A673 (cell line): ENCODE measurements at regions not wholly inside any gene's neighbourhood (a gene's known extent, or its start where the extent isn't known, plus 50 kb on each side); places are given as distances from the start of the nearest gene placed in this dataset.

ENCODE experiments used
- BruUV-seq: library from RNA; stranded (reverse); fragments of 400-500 nt; replicated peaks from 2 replicates; lab custom pipeline; 2021; lab: Mats Ljungman, UMichigan
- CTCF ChIA-PET: fragments of 300-600 bp; sonication (Branson Sonifier 250); formaldehyde crosslinking; loops from one replicate; lab custom pipeline; 2022; ENCODE audit warnings: antibody characterized with exemption; lab: Charles Lee
- POLR2A ChIA-PET: fragments of 300-600 bp; sonication (Branson Sonifier 250); formaldehyde crosslinking; loops from one replicate; lab custom pipeline; 2022; ENCODE audit warnings: antibody characterized with exemption; ENCODE audit not compliant: low non-redundant PET; lab: Charles Lee
- DNase-seq: peaks from one replicate; pipeline ENCODE4 v3.0.0-alpha.2; 2015; ENCODE audit warnings: low spot score
- H3K27ac ChIP-seq: fragments of 200-600 bp; sonication (generic); 2 replicates; pipeline ENCODE4 v1.5.1; 2016; ENCODE audit warnings: mixed run types, low read depth, mild to moderate bottlenecking, mixed read lengths, antibody characterized with exemption, low read length; ENCODE audit not compliant: poor library complexity, severe bottlenecking
- H3K27me3 ChIP-seq: fragments of 200-600 bp; sonication (generic); replicated peaks from 2 replicates; pipeline ENCODE4 v1.6.1; 2017; ENCODE audit warnings: mixed run types, low read depth, mild to moderate bottlenecking, mixed read lengths, antibody characterized with exemption, low read length; ENCODE audit not compliant: insufficient read depth, poor library complexity
- H3K36me3 ChIP-seq: fragments of 200-600 bp; sonication (generic); 2 replicates; pipeline ENCODE4 v1.6.1; 2016; ENCODE audit warnings: mixed run types, mild to moderate bottlenecking, mixed read lengths, antibody characterized with exemption, low read length; ENCODE audit not compliant: insufficient read depth, poor library complexity, severe bottlenecking
- H3K4me1 ChIP-seq: fragments of 200-600 bp; sonication (generic); 2 replicates; pipeline ENCODE4 v1.6.1; 2017; ENCODE audit warnings: mixed run types, mild to moderate bottlenecking, mixed read lengths, antibody characterized with exemption, low read length; ENCODE audit not compliant: insufficient read depth, poor library complexity, severe bottlenecking
- H3K4me3 ChIP-seq: fragments of 200-600 bp; sonication (generic); 2 replicates; pipeline ENCODE4 v1.5.1; 2016; ENCODE audit warnings: low read depth, mixed run types, mild to moderate bottlenecking, mixed read lengths, low read length; ENCODE audit not compliant: poor library complexity, severe bottlenecking
- H3K9me3 ChIP-seq: fragments of 200-600 bp; sonication (generic); 2 replicates; pipeline ENCODE4 v1.6.1; 2016; ENCODE audit warnings: mixed run types, low read depth, mild to moderate bottlenecking, mixed read lengths, antibody characterized with exemption, low read length; ENCODE audit not compliant: poor library complexity, severe bottlenecking
- CTCF ChIP-seq: fragments of 300-800, 200-600 bp; sonication (generic); conservative IDR thresholded peaks from 2 replicates; pipeline ENCODE4 v1.5.1; 2017; ENCODE audit warnings: low read depth, mild to moderate bottlenecking, antibody characterized with exemption, low read length, moderate library complexity, mixed read lengths
- EZH2 ChIP-seq: fragments of 200-600 bp; sonication (generic); IDR thresholded peaks from 2 replicates; pipeline ENCODE4 v1.6.1; 2017; ENCODE audit warnings: borderline replicate concordance, low read depth, mild to moderate bottlenecking, mixed read lengths, antibody characterized with exemption, low read length; ENCODE audit not compliant: poor library complexity, severe bottlenecking
- intact Hi-C: fragments of 100-400 bp; cut with micrococcal nuclease; formaldehyde crosslinking; loops from one replicate; pipeline ENCODE4 v1.10.0; 2022; ENCODE audit not compliant: unreplicated experiment

- intact Hi-C loops = no loop called here
- BruUV-seq = no TSS peak
- Histone ChIP-seq H3K36me3 (no peaks in the 10 kb centered on the region), H3K27me3 (peaks cover 83% of the 10 kb centered on the region), H3K4me1 (no peaks in the 10 kb centered on the region), H3K27ac (no peak overlapping the region), H3K4me3 (no peak overlapping the region), H3K9me3 (no peaks in the 10 kb centered on the region)
- POLR2A ChIA-PET = no interaction called here
- TF ChIP-seq EZH2 (no peak), CTCF (no peak)
- no peak for DNase-seq
- CTCF ChIA-PET = interaction anchor here (0.5 kb wide), 1 partner anchor 1010 kb away, joined by 3 read pairs; no protein-coding TSS in a partner anchor
Measured at GRCh38 chr10:2610946-2611345, 456.4 kb upstream of the PFKP start.

- Histone ChIP-seq H3K4me3 (no peak overlapping the region), H3K27ac (no peak overlapping the region), H3K36me3 (no peaks in the 10 kb centered on the region), H3K27me3 (peaks cover 68% of the 10 kb centered on the region), H3K9me3 (no peaks in the 10 kb centered on the region), H3K4me1 (no peaks in the 10 kb centered on the region)
- TF ChIP-seq CTCF = no peak
- no peak for TF ChIP-seq EZH2
- no TSS peak for BruUV-seq
- DNase-seq = no peak
- CTCF ChIA-PET = no interaction called here
- intact Hi-C loops = no loop called here
- POLR2A ChIA-PET = no interaction called here
Measured at GRCh38 chr10:2604891-2605290, 462.5 kb upstream of the PFKP start.

GRCh38 chr10:2599571-2599970, 467.8 kb upstream of the PFKP start:
- ChIA-PET CTCF (no interaction called here), POLR2A (no interaction called here)

More at GRCh38 chr10:2599571-2599970, 467.8 kb upstream of the PFKP start:
- no TSS peak for BruUV-seq
- DNase-seq = no peak
- no peaks in the 10 kb centered on the region for H3K4me1 ChIP-seq
- no peak overlapping the region for H3K27ac ChIP-seq
- no peak overlapping the region for H3K4me3 ChIP-seq
- H3K9me3 ChIP-seq = no peaks in the 10 kb centered on the region
- H3K27me3 ChIP-seq = peaks cover 74% of the 10 kb centered on the region
- no peaks in the 10 kb centered on the region for H3K36me3 ChIP-seq
- TF ChIP-seq CTCF (no peak), EZH2 (no peak)
- intact Hi-C loops = no loop called here
